ENCODE measurements at regions not wholly inside any gene's neighbourhood (a gene's known extent, or its start where the extent isn't known, plus 50 kb on each side); places are given as distances from the start of the nearest gene placed in this dataset.

GRCh38 chr3:178244733-178245709 is 291.2 kb upstream of the KCNMB2 start:
- TF ChIP-seq, protein P1, sequence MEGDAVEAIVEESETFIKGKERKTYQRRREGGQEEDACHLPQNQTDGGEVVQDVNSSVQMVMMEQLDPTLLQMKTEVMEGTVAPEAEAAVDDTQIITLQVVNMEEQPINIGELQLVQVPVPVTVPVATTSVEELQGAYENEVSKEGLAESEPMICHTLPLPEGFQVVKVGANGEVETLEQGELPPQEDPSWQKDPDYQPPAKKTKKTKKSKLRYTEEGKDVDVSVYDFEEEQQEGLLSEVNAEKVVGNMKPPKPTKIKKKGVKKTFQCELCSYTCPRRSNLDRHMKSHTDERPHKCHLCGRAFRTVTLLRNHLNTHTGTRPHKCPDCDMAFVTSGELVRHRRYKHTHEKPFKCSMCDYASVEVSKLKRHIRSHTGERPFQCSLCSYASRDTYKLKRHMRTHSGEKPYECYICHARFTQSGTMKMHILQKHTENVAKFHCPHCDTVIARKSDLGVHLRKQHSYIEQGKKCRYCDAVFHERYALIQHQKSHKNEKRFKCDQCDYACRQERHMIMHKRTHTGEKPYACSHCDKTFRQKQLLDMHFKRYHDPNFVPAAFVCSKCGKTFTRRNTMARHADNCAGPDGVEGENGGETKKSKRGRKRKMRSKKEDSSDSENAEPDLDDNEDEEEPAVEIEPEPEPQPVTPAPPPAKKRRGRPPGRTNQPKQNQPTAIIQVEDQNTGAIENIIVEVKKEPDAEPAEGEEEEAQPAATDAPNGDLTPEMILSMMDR (IDR thresholded peaks at IDR 0.05; ENCODE audit: low read depth, low read length) = no peak

DNA sequence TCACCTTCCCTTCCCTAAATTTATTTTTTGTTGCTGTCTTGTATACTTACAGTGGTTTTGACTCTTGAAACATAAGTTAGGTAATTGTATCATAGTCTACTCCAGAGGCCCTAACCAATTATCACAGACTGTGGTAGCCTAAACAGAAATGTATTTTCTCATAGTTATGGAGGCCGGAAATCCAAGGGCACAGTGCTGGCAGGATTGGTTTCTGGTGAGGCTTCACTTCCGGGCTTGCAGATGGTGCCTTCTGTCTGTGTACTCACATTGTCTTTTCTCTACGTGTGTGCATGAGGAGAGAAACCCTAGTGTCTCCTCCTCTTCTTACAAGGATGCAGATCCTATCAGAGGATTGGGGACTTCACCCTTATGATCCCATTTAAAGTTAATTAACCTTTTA is 290.2 kb upstream of the KCNMB2 start:
- TF ChIP-seq, protein P1 (IDR thresholded peaks at IDR 0.05; ENCODE audit: low read depth, low read length) = no peak
- H3K4me3 ChIP-seq (ENCODE audit: low read depth, low read length) = no peak overlapping the region

More at GRCh38 chr3:178244733-178245709, 291.2 kb upstream of the KCNMB2 start:
- H3K4me3 ChIP-seq (ENCODE audit: low read depth, low read length) = no peak overlapping the region

DNA sequence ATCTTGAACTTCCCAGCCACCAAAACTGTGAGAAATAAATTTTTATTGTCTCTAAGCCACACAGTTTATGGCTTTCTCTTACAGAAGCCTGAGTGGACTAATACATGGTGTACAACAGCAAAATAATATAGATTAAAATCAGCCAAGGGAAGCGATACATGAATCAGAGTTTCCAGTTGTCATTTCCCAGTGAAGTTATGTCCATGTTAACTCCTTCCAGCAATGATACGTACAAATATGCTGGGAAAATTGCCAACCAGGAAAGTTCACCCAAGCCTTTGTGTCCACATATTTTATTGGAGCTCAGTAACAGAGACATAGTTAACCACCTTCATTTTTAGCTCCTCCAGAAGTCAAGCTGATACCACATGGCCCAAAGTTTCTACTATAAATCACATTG is 280.9 kb upstream of the KCNMB2 start:
- no peak overlapping the region for H3K4me3 ChIP-seq (ENCODE audit: low read depth, low read length)
- TF ChIP-seq, protein P1 (IDR thresholded peaks at IDR 0.05; ENCODE audit: low read depth, low read length) = no peak

- no peak overlapping the region for H3K4me3 ChIP-seq (ENCODE audit: low read depth, low read length)
- TF ChIP-seq, protein P1 (IDR thresholded peaks at IDR 0.05; ENCODE audit: low read depth, low read length) = no peak
Measured at GRCh38 chr3:178257491-178257890, 278.7 kb upstream of the KCNMB2 start.

DNA sequence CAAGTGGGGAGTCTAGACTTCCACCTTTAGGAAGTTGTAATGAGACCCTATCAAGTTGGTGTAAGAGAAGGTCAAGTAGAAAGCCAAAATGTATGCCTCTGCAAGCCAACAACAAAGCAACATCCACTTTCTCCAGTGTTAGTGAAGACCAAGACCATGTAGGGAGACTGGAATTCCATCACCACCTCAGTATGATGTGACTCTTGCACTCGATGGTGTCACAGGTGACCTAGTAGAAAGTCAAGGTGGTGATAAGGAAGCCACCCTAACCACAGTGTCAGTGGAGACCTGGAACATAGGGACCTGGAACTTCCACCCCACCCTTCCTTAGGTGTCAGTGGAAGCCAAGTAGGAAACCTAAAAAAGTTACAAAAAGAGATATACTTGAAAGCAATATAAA is 278.1 kb upstream of the KCNMB2 start:
- TF ChIP-seq, protein P1 (IDR thresholded peaks at IDR 0.05; ENCODE audit: low read depth, low read length) = no peak
- no peak overlapping the region for H3K4me3 ChIP-seq (ENCODE audit: low read depth, low read length)

DNA sequence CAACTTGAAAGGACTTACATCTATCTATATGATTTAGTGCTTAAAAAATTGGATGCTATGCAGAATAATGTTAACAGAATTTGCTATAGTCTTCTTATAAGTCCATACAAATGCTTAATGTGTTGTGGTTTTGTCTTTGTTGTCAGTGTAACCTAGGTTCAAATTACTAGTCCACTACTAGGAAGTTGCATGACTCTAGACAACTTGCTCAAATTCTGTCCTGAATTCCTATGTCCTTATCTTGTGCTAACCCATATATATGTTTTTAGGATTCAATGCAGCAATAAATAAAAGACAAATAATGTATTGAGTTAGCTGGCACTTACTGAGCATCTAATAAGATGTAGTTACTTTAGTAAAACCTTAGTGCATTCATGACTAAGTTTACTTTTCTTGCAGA is 276.5 kb upstream of the KCNMB2 start:
- H3K4me3 ChIP-seq (ENCODE audit: low read depth, low read length) = no peak overlapping the region
- TF ChIP-seq, protein P1 (IDR thresholded peaks at IDR 0.05; ENCODE audit: low read depth, low read length) = no peak

DNA sequence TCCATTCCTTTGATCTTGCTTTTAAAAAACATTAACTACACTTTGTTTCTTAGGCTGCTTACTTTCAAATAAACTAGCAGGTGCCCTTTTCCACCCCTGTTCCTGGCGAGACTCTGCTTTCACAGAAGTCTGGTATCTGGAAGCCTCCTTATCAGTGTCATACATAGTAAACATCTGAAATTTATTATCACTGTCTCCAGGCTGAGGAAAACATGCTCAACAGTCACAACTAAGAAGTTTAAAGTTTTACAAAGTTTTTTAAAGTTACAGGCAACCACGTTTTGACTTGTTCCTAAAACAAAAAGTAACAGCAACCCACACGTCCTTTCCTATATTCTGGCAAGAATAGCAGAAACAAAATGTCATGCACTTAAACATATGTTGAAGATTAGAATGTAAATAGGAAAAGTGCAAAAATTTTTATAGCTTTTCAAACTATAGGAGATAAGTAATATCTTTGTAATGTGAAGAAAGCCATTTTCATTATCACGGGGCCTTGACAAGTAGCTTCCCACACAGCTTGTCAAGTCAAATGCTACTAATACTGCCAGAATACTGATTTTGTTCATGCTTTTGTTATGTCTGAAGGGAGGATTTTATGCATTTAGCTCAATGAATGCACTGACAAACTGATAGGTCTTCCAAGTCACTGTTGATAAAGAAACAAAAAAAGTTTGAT is 275.2 kb upstream of the KCNMB2 start:
- H3K4me3 ChIP-seq (ENCODE audit: low read depth, low read length) = no peak overlapping the region
- TF ChIP-seq, protein P1 (IDR thresholded peaks at IDR 0.05; ENCODE audit: low read depth, low read length) = no peak

Data from WI38 (cell line).